ENCODE measurements at regions not wholly inside any gene's neighbourhood (a gene's known extent, or its start where the extent isn't known, plus 50 kb on each side); places are given as distances from the start of the nearest gene placed in this dataset.

- TF ChIP-seq, protein P1, sequence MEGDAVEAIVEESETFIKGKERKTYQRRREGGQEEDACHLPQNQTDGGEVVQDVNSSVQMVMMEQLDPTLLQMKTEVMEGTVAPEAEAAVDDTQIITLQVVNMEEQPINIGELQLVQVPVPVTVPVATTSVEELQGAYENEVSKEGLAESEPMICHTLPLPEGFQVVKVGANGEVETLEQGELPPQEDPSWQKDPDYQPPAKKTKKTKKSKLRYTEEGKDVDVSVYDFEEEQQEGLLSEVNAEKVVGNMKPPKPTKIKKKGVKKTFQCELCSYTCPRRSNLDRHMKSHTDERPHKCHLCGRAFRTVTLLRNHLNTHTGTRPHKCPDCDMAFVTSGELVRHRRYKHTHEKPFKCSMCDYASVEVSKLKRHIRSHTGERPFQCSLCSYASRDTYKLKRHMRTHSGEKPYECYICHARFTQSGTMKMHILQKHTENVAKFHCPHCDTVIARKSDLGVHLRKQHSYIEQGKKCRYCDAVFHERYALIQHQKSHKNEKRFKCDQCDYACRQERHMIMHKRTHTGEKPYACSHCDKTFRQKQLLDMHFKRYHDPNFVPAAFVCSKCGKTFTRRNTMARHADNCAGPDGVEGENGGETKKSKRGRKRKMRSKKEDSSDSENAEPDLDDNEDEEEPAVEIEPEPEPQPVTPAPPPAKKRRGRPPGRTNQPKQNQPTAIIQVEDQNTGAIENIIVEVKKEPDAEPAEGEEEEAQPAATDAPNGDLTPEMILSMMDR (IDR thresholded peaks at IDR 0.05): no peak
- TF ChIP-seq EP300 (IDR thresholded peaks at IDR 0.05; ENCODE audit: borderline replicate concordance in 1 of 2, low read depth in 1 of 2, low read length in 1 of 2) (no peak), USF1 (IDR thresholded peaks at IDR 0.05; ENCODE audit: borderline replicate concordance, low read depth) (no peak), POLR2AphosphoS5 (IDR thresholded peaks at IDR 0.05; ENCODE audit: low read depth, low read length) (no peak), NRF1 (IDR thresholded peaks at IDR 0.05; ENCODE audit: low read depth, low read length) (no peak), CHD2 (IDR thresholded peaks at IDR 0.05; ENCODE audit: low read length, partially characterized antibody) (no peak), EZH2phosphoT487 (IDR thresholded peaks at IDR 0.05; ENCODE audit: borderline replicate concordance, low read depth) (no peak), RFX5 (IDR thresholded peaks at IDR 0.05; ENCODE audit: low read length) (no peak)
- TF ChIP-seq, protein P2, sequence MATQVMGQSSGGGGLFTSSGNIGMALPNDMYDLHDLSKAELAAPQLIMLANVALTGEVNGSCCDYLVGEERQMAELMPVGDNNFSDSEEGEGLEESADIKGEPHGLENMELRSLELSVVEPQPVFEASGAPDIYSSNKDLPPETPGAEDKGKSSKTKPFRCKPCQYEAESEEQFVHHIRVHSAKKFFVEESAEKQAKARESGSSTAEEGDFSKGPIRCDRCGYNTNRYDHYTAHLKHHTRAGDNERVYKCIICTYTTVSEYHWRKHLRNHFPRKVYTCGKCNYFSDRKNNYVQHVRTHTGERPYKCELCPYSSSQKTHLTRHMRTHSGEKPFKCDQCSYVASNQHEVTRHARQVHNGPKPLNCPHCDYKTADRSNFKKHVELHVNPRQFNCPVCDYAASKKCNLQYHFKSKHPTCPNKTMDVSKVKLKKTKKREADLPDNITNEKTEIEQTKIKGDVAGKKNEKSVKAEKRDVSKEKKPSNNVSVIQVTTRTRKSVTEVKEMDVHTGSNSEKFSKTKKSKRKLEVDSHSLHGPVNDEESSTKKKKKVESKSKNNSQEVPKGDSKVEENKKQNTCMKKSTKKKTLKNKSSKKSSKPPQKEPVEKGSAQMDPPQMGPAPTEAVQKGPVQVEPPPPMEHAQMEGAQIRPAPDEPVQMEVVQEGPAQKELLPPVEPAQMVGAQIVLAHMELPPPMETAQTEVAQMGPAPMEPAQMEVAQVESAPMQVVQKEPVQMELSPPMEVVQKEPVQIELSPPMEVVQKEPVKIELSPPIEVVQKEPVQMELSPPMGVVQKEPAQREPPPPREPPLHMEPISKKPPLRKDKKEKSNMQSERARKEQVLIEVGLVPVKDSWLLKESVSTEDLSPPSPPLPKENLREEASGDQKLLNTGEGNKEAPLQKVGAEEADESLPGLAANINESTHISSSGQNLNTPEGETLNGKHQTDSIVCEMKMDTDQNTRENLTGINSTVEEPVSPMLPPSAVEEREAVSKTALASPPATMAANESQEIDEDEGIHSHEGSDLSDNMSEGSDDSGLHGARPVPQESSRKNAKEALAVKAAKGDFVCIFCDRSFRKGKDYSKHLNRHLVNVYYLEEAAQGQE (IDR thresholded peaks at IDR 0.05; ENCODE audit: low read depth, low read length): no peak
Measured at GRCh38 chr2:57884281-57884680, 162.3 kb upstream of the VRK2 start.
